SJSA1 (cell line): ENCODE measurements at regions not wholly inside any gene's neighbourhood (a gene's known extent, or its start where the extent isn't known, plus 50 kb on each side); places are given as distances from the start of the nearest gene placed in this dataset.

ENCODE experiments used
- DNase-seq, 2 experiments: peaks; one replicate each; pipeline ENCODE4 v3.0.0-alpha.2; 2015 to 2020; ENCODE audit warnings: low spot score in 2 of 2, low read depth in 1 of 2
- H3K27ac ChIP-seq: fragments of 250-450 bp; sonication (Bioruptor Pico); 2 replicates; pipeline ENCODE4 v1.5.1; 2020; ENCODE audit warnings: mild to moderate bottlenecking, moderate library complexity
- H3K27me3 ChIP-seq: fragments of 250-450 bp; sonication (Bioruptor Pico); replicated peaks from 2 replicates; pipeline ENCODE4 v1.5.1; 2020; ENCODE audit warnings: mild to moderate bottlenecking, moderate library complexity
- H3K36me3 ChIP-seq: fragments of 250-450 bp; sonication (Bioruptor Pico); 2 replicates; pipeline ENCODE4 v1.5.1; 2020; ENCODE audit warnings: mild to moderate bottlenecking
- H3K4me1 ChIP-seq: fragments of 250-450 bp; sonication (Bioruptor Pico); replicated peaks from 2 replicates; pipeline ENCODE4 v1.6.1; 2021; ENCODE audit warnings: mild to moderate bottlenecking
- H3K4me3 ChIP-seq: fragments of 250-450 bp; sonication (Bioruptor Pico); 2 replicates; pipeline ENCODE4 v1.5.1; 2020; ENCODE audit warnings: mild to moderate bottlenecking
- H3K9me3 ChIP-seq: fragments of 250-450 bp; sonication (Bioruptor Pico); replicated peaks from 2 replicates; pipeline ENCODE4 v1.5.1; 2020; ENCODE audit warnings: mild to moderate bottlenecking

DNA sequence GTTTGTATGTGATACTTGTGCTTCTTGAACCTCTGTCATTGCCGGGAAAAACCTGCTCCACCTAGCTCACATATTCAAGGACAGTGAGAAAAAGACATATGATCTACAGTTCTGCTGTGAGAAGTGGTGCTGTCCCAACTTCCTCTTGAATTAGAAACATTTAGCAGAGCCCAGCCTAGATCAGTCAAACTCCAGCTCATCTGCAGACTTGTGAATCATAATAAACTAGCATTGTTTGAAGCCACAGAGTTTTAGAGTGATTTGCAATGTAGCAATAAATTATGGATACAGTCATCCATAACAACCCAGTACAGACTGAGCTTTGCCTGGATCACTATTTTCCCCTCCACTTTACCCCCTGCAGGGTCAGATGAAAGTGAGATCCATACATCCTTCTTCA is 497.8 kb downstream of the PLA2G4A start:
- no peaks in the 10 kb centered on the region for H3K27me3 ChIP-seq
- no peak overlapping the region for H3K27ac ChIP-seq
- DNase-seq, result no peak
- no peak overlapping the region for H3K4me3 ChIP-seq
- no peaks in the 10 kb centered on the region for H3K36me3 ChIP-seq
- H3K4me1 ChIP-seq, result no peaks in the 10 kb centered on the region
- no peaks in the 10 kb centered on the region for H3K9me3 ChIP-seq

- no peak for DNase-seq
- H3K4me3 ChIP-seq, result no peak overlapping the region
- H3K36me3 ChIP-seq, result no peaks in the 10 kb centered on the region
- no peaks in the 10 kb centered on the region for H3K9me3 ChIP-seq
- no peaks in the 10 kb centered on the region for H3K4me1 ChIP-seq
- no peak overlapping the region for H3K27ac ChIP-seq
- H3K27me3 ChIP-seq, result no peaks in the 10 kb centered on the region
These were observed 507.9 kb downstream of the PLA2G4A start for GRCh38 chr1:187336441-187337168.

DNA sequence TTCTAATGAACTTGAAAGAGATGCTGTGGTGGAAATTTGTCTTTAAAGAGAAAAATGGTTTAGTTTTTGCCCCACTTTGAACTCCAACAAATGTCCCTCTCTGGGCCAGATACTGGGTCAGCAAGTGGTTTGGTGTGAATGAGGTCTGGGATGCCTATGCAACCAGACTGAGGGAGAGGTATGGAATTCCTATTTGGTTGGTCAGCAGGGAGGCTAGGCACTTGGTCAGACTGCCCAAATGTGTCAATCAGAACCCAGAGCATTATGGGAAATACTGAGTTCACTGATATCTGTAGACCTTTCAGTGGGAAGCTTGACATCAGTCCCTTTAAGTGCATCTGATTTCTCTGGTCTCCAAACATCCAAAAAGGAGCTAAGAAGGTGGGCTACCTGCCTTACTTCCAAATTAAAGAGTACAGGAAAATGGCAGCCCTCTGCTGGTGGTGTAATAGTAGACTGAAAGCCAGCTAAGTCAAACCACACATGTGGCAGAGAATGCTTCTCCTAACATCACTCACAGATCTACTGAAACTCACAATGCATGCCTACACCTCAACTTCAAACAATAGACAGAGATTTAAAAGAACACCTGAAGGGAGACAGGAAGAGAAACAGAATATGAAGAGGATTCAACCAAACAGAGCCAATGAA is 510.1 kb downstream of the PLA2G4A start:
- H3K27me3 ChIP-seq, result no peaks in the 10 kb centered on the region
- no peaks in the 10 kb centered on the region for H3K9me3 ChIP-seq
- no peaks in the 10 kb centered on the region for H3K36me3 ChIP-seq
- H3K27ac ChIP-seq, result no peak overlapping the region
- no peak for DNase-seq
- H3K4me3 ChIP-seq, result no peak overlapping the region
- no peaks in the 10 kb centered on the region for H3K4me1 ChIP-seq

GRCh38 chr1:187342495-187342894 is 513.7 kb downstream of the PLA2G4A start:
- no peaks in the 10 kb centered on the region for H3K4me1 ChIP-seq
- H3K9me3 ChIP-seq, result no peaks in the 10 kb centered on the region
- no peak for DNase-seq
- H3K36me3 ChIP-seq, result no peaks in the 10 kb centered on the region
- H3K27me3 ChIP-seq, result no peaks in the 10 kb centered on the region
- H3K27ac ChIP-seq, result no peak overlapping the region
- no peak overlapping the region for H3K4me3 ChIP-seq

- H3K4me1 ChIP-seq, result no peaks in the 10 kb centered on the region
- no peaks in the 10 kb centered on the region for H3K27me3 ChIP-seq
- H3K9me3 ChIP-seq, result no peaks in the 10 kb centered on the region
- H3K27ac ChIP-seq, result no peak overlapping the region
- DNase-seq, result no peak
- H3K4me3 ChIP-seq, result no peak overlapping the region
- no peaks in the 10 kb centered on the region for H3K36me3 ChIP-seq
These were observed 545.3 kb downstream of the PLA2G4A start for GRCh38 chr1:187374082-187374481.

GRCh38 chr1:187374742-187375141 is 546.0 kb downstream of the PLA2G4A start:
- Histone ChIP-seq H3K27me3 (no peaks in the 10 kb centered on the region), H3K4me3 (no peak overlapping the region), H3K9me3 (peaks cover 2% of the 10 kb centered on the region; the same call in 1 of the 2 replicates), H3K36me3 (no peaks in the 10 kb centered on the region), H3K4me1 (no peaks in the 10 kb centered on the region), H3K27ac (no peak overlapping the region)
- DNase-seq, result no peak

DNA sequence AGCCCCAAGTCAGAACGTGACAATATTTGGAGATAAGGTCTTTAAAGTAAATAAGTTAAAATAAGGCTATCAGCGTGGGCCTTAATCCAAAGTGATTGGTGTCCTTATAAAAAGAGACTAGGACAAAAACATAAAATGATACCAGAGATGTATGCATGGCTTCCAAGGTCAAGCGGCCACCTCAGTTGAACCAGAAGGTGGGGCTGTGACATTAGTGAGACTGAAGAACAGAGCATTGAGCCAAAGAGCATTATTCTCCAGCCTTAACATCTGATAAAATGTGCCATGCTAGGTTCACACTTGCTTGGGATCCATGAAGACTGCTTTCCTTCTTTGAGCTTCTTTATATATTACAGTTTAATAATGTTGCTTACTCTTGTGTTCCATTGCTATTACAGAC is 554.6 kb downstream of the PLA2G4A start:
- Histone ChIP-seq H3K4me3 (no peak overlapping the region), H3K27ac (no peak overlapping the region), H3K27me3 (no peaks in the 10 kb centered on the region), H3K4me1 (no peaks in the 10 kb centered on the region), H3K36me3 (no peaks in the 10 kb centered on the region), H3K9me3 (peaks cover 3% of the 10 kb centered on the region; the same call in 1 of the 2 replicates)
- DNase-seq, result no peak

GRCh38 chr1:187384504-187384903 is 555.8 kb downstream of the PLA2G4A start:
- H3K9me3 ChIP-seq, result peaks cover 3% of the 10 kb centered on the region; the same call in 1 of the 2 replicates
- no peak for DNase-seq
- no peaks in the 10 kb centered on the region for H3K4me1 ChIP-seq
- no peaks in the 10 kb centered on the region for H3K27me3 ChIP-seq
- H3K36me3 ChIP-seq, result no peaks in the 10 kb centered on the region
- H3K4me3 ChIP-seq, result no peak overlapping the region
- H3K27ac ChIP-seq, result no peak overlapping the region

GRCh38 chr1:187390215-187390818 is 561.6 kb downstream of the PLA2G4A start:
- Histone ChIP-seq H3K27me3 (no peaks in the 10 kb centered on the region), H3K4me1 (no peaks in the 10 kb centered on the region), H3K27ac (no peak overlapping the region), H3K36me3 (no peaks in the 10 kb centered on the region), H3K4me3 (no peak overlapping the region), H3K9me3 (no peaks in the 10 kb centered on the region)
- DNase-seq, result no peak

DNA sequence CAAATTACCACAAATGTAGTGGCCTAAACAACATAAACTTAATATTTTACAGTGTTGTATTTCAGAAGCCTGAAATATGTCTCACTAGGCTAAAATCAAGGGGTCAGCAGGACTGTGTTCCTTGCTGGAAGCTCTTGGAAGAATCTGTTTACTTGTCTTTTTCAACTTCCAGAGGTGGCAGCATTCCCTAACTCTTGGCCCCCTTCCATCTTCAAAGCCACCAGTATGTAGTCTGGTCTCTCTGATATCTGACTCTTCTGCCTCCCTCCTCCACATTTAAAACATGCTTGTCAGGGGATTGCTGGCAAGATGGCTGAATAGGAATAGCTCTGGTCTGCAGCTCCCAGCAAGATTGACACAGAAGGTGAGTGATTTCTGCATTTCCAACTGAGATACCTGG is 567.5 kb downstream of the PLA2G4A start:
- Histone ChIP-seq H3K9me3 (0 out of 2 replicates have a peak, but pooled peaks cover 4% of the 10 kb centered on the region), H3K27me3 (no peaks in the 10 kb centered on the region), H3K4me1 (no peaks in the 10 kb centered on the region), H3K27ac (no peak overlapping the region), H3K36me3 (no peaks in the 10 kb centered on the region), H3K4me3 (no peak overlapping the region)
- DNase-seq, result no peak

DNA sequence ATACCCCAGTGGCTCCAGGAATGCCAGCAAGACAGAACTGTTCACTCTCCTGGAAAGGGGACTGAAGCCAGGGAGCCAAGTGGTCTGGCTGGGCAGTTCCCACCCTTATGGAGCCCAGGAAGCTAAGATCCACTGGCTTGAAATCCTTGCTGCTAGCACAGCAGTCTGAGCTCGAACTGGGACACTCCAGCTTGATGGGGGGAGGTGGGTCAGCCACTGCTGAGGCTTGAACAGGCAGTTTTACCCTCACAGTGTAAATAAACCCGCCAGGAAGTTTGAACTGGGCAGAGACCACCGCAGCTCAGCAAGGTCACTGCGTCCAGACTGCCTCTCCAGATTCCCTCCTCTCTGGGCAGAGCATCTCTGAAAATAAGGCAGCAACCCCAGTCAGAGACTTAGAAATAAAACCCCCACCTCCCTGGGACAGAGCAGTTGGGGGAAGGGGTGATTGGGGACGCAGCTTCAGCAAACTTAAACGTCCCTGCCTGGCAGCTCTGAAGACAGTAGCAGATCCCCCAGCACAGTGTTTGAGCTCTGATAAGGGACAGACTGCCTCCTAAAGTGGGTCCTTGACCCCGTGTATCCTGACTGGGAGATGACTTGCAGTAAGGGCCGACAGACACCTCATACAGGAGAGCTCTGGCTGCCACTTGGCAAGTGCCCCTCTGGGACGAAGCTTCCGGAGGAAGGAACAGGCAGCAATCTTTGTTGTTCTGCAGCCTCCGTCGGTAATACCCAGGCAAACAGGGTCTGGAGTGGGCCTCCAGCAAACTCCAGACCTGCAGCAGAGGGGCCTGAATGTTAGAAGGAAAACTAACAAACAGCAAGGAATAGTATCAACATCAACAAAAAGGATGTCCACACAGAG is 568.4 kb downstream of the PLA2G4A start:
- no peak for DNase-seq
- H3K9me3 ChIP-seq, result 0 out of 2 replicates have a peak, but pooled peaks cover 4% of the 10 kb centered on the region
- no peaks in the 10 kb centered on the region for H3K36me3 ChIP-seq
- no peaks in the 10 kb centered on the region for H3K27me3 ChIP-seq
- H3K27ac ChIP-seq, result no peak overlapping the region
- H3K4me1 ChIP-seq, result no peaks in the 10 kb centered on the region
- H3K4me3 ChIP-seq, result no peak overlapping the region

DNA sequence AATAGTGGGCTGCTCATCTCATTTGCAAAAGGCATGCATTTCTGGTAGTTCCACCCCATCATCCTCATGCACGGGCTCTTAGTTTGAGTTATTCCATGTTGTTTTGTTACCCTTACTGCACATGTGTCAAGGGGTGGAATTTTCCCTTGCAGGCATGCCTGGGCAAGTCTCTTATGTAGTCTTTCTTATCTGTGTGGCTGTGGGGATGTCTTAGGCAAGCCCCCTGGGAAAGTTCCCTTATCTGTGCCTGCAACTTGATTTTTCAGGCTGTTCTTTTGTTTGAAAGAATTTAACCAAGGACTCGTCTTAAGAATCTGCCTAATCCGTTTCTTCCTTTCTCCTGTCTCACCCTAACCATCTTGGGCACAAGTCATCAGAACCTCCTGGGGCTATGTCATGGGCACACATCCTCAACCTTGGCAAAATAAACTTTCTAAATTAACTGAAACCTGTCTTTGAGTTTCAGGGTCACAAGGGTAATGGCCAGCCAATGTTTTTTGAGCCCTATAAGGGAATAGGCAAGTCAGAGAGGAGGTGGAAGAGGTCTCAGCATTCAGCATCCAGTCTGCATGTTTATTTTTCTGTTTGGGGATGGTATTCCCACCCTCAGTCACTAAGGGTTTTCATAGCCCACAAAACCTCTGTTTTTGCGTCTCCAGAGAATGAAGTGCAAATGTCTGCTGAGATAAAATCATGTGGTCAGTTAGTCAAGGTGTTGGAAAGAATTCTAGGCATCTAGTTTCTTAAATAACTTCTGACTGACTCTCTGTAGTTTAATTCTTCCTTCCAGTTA is 579.7 kb downstream of the PLA2G4A start:
- peaks cover 3% of the 10 kb centered on the region; the same call in 1 of the 2 replicates for H3K4me1 ChIP-seq
- no peak overlapping the region for H3K4me3 ChIP-seq
- no peaks in the 10 kb centered on the region for H3K36me3 ChIP-seq
- H3K9me3 ChIP-seq, result peaks cover 4% of the 10 kb centered on the region; the same call in 1 of the 2 replicates
- peak in 1 of 2 experiments; percentile 41 for DNase-seq
- no peaks in the 10 kb centered on the region for H3K27me3 ChIP-seq
- peak overlapping the region; percentile 36 for H3K27ac ChIP-seq

- no peaks in the 10 kb centered on the region for H3K27me3 ChIP-seq
- H3K4me1 ChIP-seq, result peaks cover 3% of the 10 kb centered on the region; the same call in 1 of the 2 replicates
- no peaks in the 10 kb centered on the region for H3K36me3 ChIP-seq
- peak in 1 of 2 experiments; percentile 10 for DNase-seq
- peak overlapping the region; percentile 36; the same call in 1 of the 2 replicates for H3K27ac ChIP-seq
- peaks cover 4% of the 10 kb centered on the region; the same call in 1 of the 2 replicates for H3K9me3 ChIP-seq
- H3K4me3 ChIP-seq, result no peak overlapping the region
These were observed 580.6 kb downstream of the PLA2G4A start for GRCh38 chr1:187409341-187409740.
